HepG2 (cell line): ENCODE measurements at regions not wholly inside any gene's neighbourhood (a gene's known extent, or its start where the extent isn't known, plus 50 kb on each side); places are given as distances from the start of the nearest gene placed in this dataset.

Source experiments
- ATAC-seq: fragments of 200-7000 bp; cut with Tn5 transposase; 3 replicates; pipeline ENCODE4 v1.9.1; 2020; ENCODE audit warnings: mild to moderate bottlenecking, moderate library complexity
- BruUV-seq: library from RNA; stranded (reverse); fragments of 400-500 nt; replicated peaks from 2 replicates; lab custom pipeline; 2021; lab: Mats Ljungman, UMichigan
- CTCF ChIA-PET: fragments of 300-600 bp; formaldehyde crosslinking; extraction: SDS; loops from one replicate; lab custom pipeline; 2021; ENCODE audit warnings: low total read pairs, inconsistent platforms, low intra/inter-chr PET ratio; lab: Yijun Ruan, JAX
- POLR2A ChIA-PET: fragments of 350-600 bp; sonication (Branson Sonifier 250); formaldehyde crosslinking; loops from one replicate; lab custom pipeline; 2020; ENCODE audit warnings: antibody characterized with exemption, inconsistent platforms; lab: Yijun Ruan, JAX
- DNase-seq: peaks from one replicate; pipeline ENCODE4 v3.0.0-alpha.2; 2015; ENCODE audit warnings: low spot score
- FAIRE-seq: peaks from 3 replicates; lab custom pipeline; 2011; peaks lifted over from hg19 to GRCh38; lab: Jason Lieb, UNC
- H2AFZ ChIP-seq: one replicate; pipeline ENCODE4 v1.6.1; 2011; ENCODE audit warnings: low read length, inconsistent platforms
- H3K27ac ChIP-seq: fragments of 300-600 bp; 3 replicates; pipeline ENCODE4 v1.8.0; 2011; ENCODE audit warnings: mixed run types, mild to moderate bottlenecking, mixed read lengths, low read length, inconsistent platforms; ENCODE audit not compliant: insufficient read depth; ENCODE audit errors: extremely low read length
- H3K27me3 ChIP-seq, 2 experiments: fragments of 200-600 bp in 1 of 2; 2 replicates in 1 of 2; 3 replicates in 1 of 2; pipeline versions ENCODE4 v1.6.0 to v1.8.0; 2011; ENCODE audit warnings: low read length in 2 of 2, mild to moderate bottlenecking in 2 of 2, moderate library complexity in 2 of 2, inconsistent platforms in 1 of 2; ENCODE audit not compliant: insufficient read depth in 2 of 2, control insufficient read depth in 1 of 2
- H3K36me3 ChIP-seq, 2 experiments: fragments of 200-600 bp in 1 of 2; replicated peaks in 1 of 2; 2 replicates in 1 of 2; 3 replicates in 1 of 2; pipeline versions ENCODE4 v1.5.1 to v1.8.0; 2011; ENCODE audit warnings: low read length in 2 of 2, inconsistent platforms in 1 of 2; ENCODE audit not compliant: insufficient read depth in 2 of 2, control insufficient read depth in 1 of 2
- H3K4me1 ChIP-seq: 2 replicates; pipeline ENCODE4 v1.5.1; 2012; ENCODE audit warnings: low read length, inconsistent platforms; ENCODE audit not compliant: insufficient read depth
- H3K4me2 ChIP-seq: 2 replicates; pipeline ENCODE4 v1.6.0; 2011; ENCODE audit warnings: low read depth, low read length, inconsistent platforms
- H3K4me3 ChIP-seq, 3 experiments: fragments of 200-600 bp in 1 of 3; sonication (generic), shearing (Covaris generic) in 1 of 3; replicated peaks in 1 of 3; 2 replicates each; pipeline ENCODE4 v1.5.1; 2011 to 2016; ENCODE audit warnings: low read length in 3 of 3, inconsistent platforms in 2 of 3, low read depth in 2 of 3, mild to moderate bottlenecking in 2 of 3, control low read depth in 1 of 3, mixed read lengths in 1 of 3; ENCODE audit not compliant: insufficient read depth in 1 of 3
- H3K79me2 ChIP-seq: one replicate; pipeline ENCODE4 v1.6.1; 2011; ENCODE audit warnings: low read length, inconsistent platforms; ENCODE audit not compliant: insufficient read depth
- H3K9ac ChIP-seq: 2 replicates; pipeline ENCODE4 v1.6.0; 2011; ENCODE audit warnings: mild to moderate bottlenecking, low read depth, low read length, inconsistent platforms; ENCODE audit not compliant: insufficient read depth
- H3K9me3 ChIP-seq: 2 replicates; pipeline ENCODE4 v1.5.1; 2012; ENCODE audit warnings: mild to moderate bottlenecking, low read length
- H4K20me1 ChIP-seq: 2 replicates; pipeline ENCODE4 v1.6.0; 2011; ENCODE audit warnings: inconsistent platforms, mild to moderate bottlenecking, low read length, moderate library complexity; ENCODE audit not compliant: insufficient read depth
- DPF2 ChIP-seq: sonication (generic); formaldehyde crosslinking; IDR thresholded peaks from 2 replicates; pipeline ENCODE4 v1.4.0; 2020; ENCODE audit warnings: mild to moderate bottlenecking, low read depth, missing genetic modification reagents, borderline replicate concordance
- ETV6 ChIP-seq: sonication (generic); formaldehyde crosslinking; conservative IDR thresholded peaks from 2 replicates; pipeline ENCODE4 v1.4.0; 2020; ENCODE audit warnings: missing genetic modification reagents
- MLXIP ChIP-seq: sonication (generic); formaldehyde crosslinking; IDR thresholded peaks from 2 replicates; pipeline ENCODE4 v1.9.0; 2021; ENCODE audit warnings: missing genetic modification reagents, borderline replicate concordance
- NFIC ChIP-seq: IDR thresholded peaks from 2 replicates; pipeline ENCODE4 v1.6.1; 2012; ENCODE audit warnings: mild to moderate bottlenecking, low read length, inconsistent platforms
- RARA ChIP-seq: IDR thresholded peaks from 2 replicates; pipeline ENCODE4 v1.6.1; 2016; ENCODE audit warnings: missing genetic modification reagents, missing compliant biosample characterization
- SCMH1 ChIP-seq: sonication (generic); formaldehyde crosslinking; IDR thresholded peaks from 2 replicates; pipeline ENCODE4 v1.9.0; 2021; ENCODE audit warnings: missing genetic modification reagents, mild to moderate bottlenecking, borderline replicate concordance
- ZBTB44 ChIP-seq: sonication (generic); formaldehyde crosslinking; IDR thresholded peaks from 2 replicates; pipeline ENCODE4 v1.4.0; 2020; ENCODE audit warnings: missing genetic modification reagents
- ZMYM4 ChIP-seq: sonication (generic); formaldehyde crosslinking; IDR thresholded peaks from 2 replicates; pipeline ENCODE4 v1.8.1; 2023; ENCODE audit warnings: mild to moderate bottlenecking, missing genetic modification reagents
- ZUFSP ChIP-seq: sonication (generic); formaldehyde crosslinking; IDR thresholded peaks from 2 replicates; pipeline ENCODE4 v1.9.0; 2021; ENCODE audit warnings: missing genetic modification reagents, mild to moderate bottlenecking, borderline replicate concordance
- WGBS: methylation state at CpG from one replicate; pipeline ENCODE4 v1.1.6; 2017; ENCODE audit warnings: low lambda C conversion rate; 5-methylcytosine and 5-hydroxymethylcytosine counted together
- in situ Hi-C: cut with HindIII; loops from 2 replicates; pipeline ENCODE4 v1.10.0; 2017; ENCODE audit warnings: low pct_unique_long_range_greater_than_20kb; ENCODE audit not compliant: extremely low pct_ligation_motif_present
- intact Hi-C: fragments of 100-400 bp; cut with micrococcal nuclease; formaldehyde crosslinking; loops from one replicate; pipeline ENCODE4 v1.10.0; 2022; ENCODE audit not compliant: unreplicated experiment

- POLR2A ChIA-PET = no interaction called here
- TF ChIP-seq NFIC = no peak
- TF ChIP-seq RARA = no peak
- no peak for TF ChIP-seq ZUFSP (CRISPR knock-in tag)
- TF ChIP-seq ZMYM4 (CRISPR knock-in tag) = no peak
- no peak for TF ChIP-seq DPF2 (CRISPR knock-in tag)
- TF ChIP-seq MLXIP (CRISPR knock-in tag) = no peak
- TF ChIP-seq SCMH1 (CRISPR knock-in tag) = no peak
- no peak for TF ChIP-seq ETV6 (CRISPR knock-in tag)
- no peak for TF ChIP-seq ZBTB44 (CRISPR knock-in tag)
- TF ChIP-seq, all 625 proteins: peak for 0
- CTCF ChIA-PET = no interaction called here
- intact Hi-C loops (no loop called here), in situ Hi-C loops (no loop called here)
- Histone ChIP-seq H3K27me3 (no peaks in the 10 kb centered on the region), H3K36me3 (no peaks in the 10 kb centered on the region), H3K4me2 (no peak overlapping the region), H3K4me3 (no peak overlapping the region), H3K4me1 (no peaks in the 10 kb centered on the region), H3K9ac (no peak overlapping the region), H3K79me2 (no peaks in the 10 kb centered on the region), H2AFZ (no peak overlapping the region), H3K9me3 (no peaks in the 10 kb centered on the region), H4K20me1 (no peaks in the 10 kb centered on the region), H3K27ac (no peak overlapping the region)
- DNase-seq (no peak), ATAC-seq (no peak), FAIRE-seq (no peak)
- no TSS peak for BruUV-seq
- WGBS = 4% methylated on average over 3 of the region's 3 CpGs
Observed at GRCh38 chr9:26415528-26415927, 477.1 kb downstream of the CAAP1 start.
